AG04450 (cell line): ENCODE measurements at regions not wholly inside any gene's neighbourhood (a gene's known extent, or its start where the extent isn't known, plus 50 kb on each side); places are given as distances from the start of the nearest gene placed in this dataset.
"Not testable (repeated sequence)": the region's sequence is repeated elsewhere in the genome, so short reads cannot be mapped to it uniquely, and the experiment has no call there.

Experiments
- CTCF ChIA-PET: fragments of 300-600, 350-600 bp; formaldehyde crosslinking; extraction: SDS; loops from one replicate; lab custom pipeline; 2022; ENCODE audit warnings: antibody characterized with exemption, inconsistent platforms; lab: Charles Lee
- POLR2A ChIA-PET: fragments of 350-600 bp; formaldehyde crosslinking; extraction: SDS; loops from one replicate; lab custom pipeline; 2021; ENCODE audit warnings: antibody characterized with exemption, inconsistent platforms; lab: Yijun Ruan, JAX
- DNase-seq: peaks from one replicate; pipeline ENCODE4 v3.0.0-alpha.2; 2011; ENCODE audit warnings: low read depth, low spot score
- H3K27ac ChIP-seq: one replicate; pipeline ENCODE4 v1.5.1; 2012; ENCODE audit warnings: low read depth, low read length, control low read depth
- H3K27me3 ChIP-seq: one replicate; pipeline ENCODE4 v1.6.0; 2012; ENCODE audit warnings: low read length; ENCODE audit not compliant: control insufficient read depth, insufficient read depth
- H3K4me3 ChIP-seq: 2 replicates; pipeline ENCODE4 v1.5.1; 2011; ENCODE audit warnings: mild to moderate bottlenecking, low read depth, low read length, control low read depth
- H3K9me3 ChIP-seq: 2 replicates; pipeline ENCODE4 v1.5.1; 2012; ENCODE audit warnings: low read length; ENCODE audit not compliant: control insufficient read depth, insufficient read depth
- CTCF ChIP-seq: IDR thresholded peaks from 2 replicates; pipeline ENCODE4 v1.5.1; 2011; ENCODE audit warnings: low read depth, low read length, control low read depth, inconsistent platforms

- Histone ChIP-seq H3K9me3 (peaks cover 5% of the 10 kb centered on the region; the same call in 1 of the 2 replicates), H3K27me3 (no peaks in the 10 kb centered on the region), H3K27ac (no peak overlapping the region), H3K4me3 (no peak overlapping the region)
- no peak for TF ChIP-seq CTCF
- POLR2A ChIA-PET: no interaction called here
- CTCF ChIA-PET: no interaction called here
- DNase-seq: no peak
Measured at GRCh38 chr2:189312643-189313042, 128.6 kb upstream of the WDR75 start.

GRCh38 chr2:189318761-189319160, 122.5 kb upstream of the WDR75 start:
- peaks cover 8% of the 10 kb centered on the region; the same call in 1 of the 2 replicates for H3K9me3 ChIP-seq
- no peak for TF ChIP-seq CTCF
- no peak overlapping the region for H3K27ac ChIP-seq
- no peaks in the 10 kb centered on the region for H3K27me3 ChIP-seq
- no peak for DNase-seq
- ChIA-PET CTCF (no interaction called here), POLR2A (no interaction called here)
- H3K4me3 ChIP-seq: no peak overlapping the region

- H3K4me3 ChIP-seq, H3K9me3 ChIP-seq, CTCF ChIA-PET, POLR2A ChIA-PET, H3K27ac ChIP-seq, DNase-seq, H3K27me3 ChIP-seq: not testable (repeated sequence)
Measured at GRCh38 chr2:189319424-189319823, 121.8 kb upstream of the WDR75 start.

GRCh38 chr2:189327879-189328847, 113.1 kb upstream of the WDR75 start:
- H3K9me3 ChIP-seq: no peaks in the 10 kb centered on the region
- no peak overlapping the region for H3K27ac ChIP-seq
- H3K27me3 ChIP-seq: no peaks in the 10 kb centered on the region
- TF ChIP-seq CTCF: no peak
- CTCF ChIA-PET: no interaction called here
- no peak for DNase-seq
- no peak overlapping the region for H3K4me3 ChIP-seq
- POLR2A ChIA-PET: no interaction called here

GRCh38 chr2:189328848-189329245, 112.4 kb upstream of the WDR75 start:
- Histone ChIP-seq H3K27ac (no peak overlapping the region), H3K4me3 (no peak overlapping the region), H3K9me3 (no peaks in the 10 kb centered on the region), H3K27me3 (no peaks in the 10 kb centered on the region)
- CTCF ChIA-PET: no interaction called here
- no peak for TF ChIP-seq CTCF
- DNase-seq: no peak
- POLR2A ChIA-PET: no interaction called here
